Vagina (tissue), 2 donors: ENCODE measurements at regions not wholly inside any gene's neighbourhood (a gene's known extent, or its start where the extent isn't known, plus 50 kb on each side); places are given as distances from the start of the nearest gene placed in this dataset.

ENCODE experiments used
- POLR2A ChIP-seq, 2 donors: fragments of 450-650 bp; IDR thresholded peaks; one replicate each; pipeline ENCODE4 v1.6.1; 2017; ENCODE audit warnings: antibody characterized with exemption in 2 of 2, mild to moderate bottlenecking in 2 of 2, moderate library complexity in 2 of 2
- POLR2AphosphoS5 ChIP-seq, 2 donors: sonication (generic); formaldehyde crosslinking; IDR thresholded peaks; one replicate each; pipeline ENCODE4 v1.9.0; 2017; ENCODE audit warnings: antibody characterized with exemption in 2 of 2, mild to moderate bottlenecking in 2 of 2, low read depth in 1 of 2; ENCODE audit not compliant: insufficient read depth in 1 of 2
- TF ChIP-seq, protein P1 (sequence below), 3 experiments: fragments of 450-650 bp in 2 of 3; fragments of 200-600 bp in 1 of 3; sonication (generic) in 1 of 3; IDR thresholded peaks; one replicate each; pipeline ENCODE4 v1.5.1; 2017 to 2019; ENCODE audit warnings: antibody characterized with exemption in 3 of 3, mild to moderate bottlenecking in 2 of 3, moderate library complexity in 2 of 3

DNA sequence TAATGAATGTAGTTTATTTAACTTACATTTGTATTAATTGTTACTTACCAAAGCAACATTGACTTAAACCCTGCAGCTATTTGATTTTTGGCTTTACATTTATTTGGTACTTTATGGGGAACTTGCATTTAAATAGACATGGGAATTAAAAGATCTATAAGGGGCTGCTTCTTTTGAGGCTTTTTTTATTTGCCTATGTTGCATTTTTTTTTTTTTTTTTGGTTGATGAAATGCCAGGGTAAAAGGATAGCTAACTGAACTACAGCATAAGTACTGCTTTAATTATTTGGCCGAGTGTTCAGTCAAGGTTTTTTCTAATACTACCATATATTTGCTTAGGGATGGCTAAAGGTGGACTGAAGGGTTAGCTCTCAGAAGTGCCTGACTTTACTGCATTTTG is 62.5 kb upstream of the CDH4 start:
- no peak for TF ChIP-seq POLR2AphosphoS5 (IDR thresholded peaks at IDR 0.05; ENCODE audit: insufficient read depth in 1 of 2, low read depth in 1 of 2)
- no peak for TF ChIP-seq POLR2A (IDR thresholded peaks at IDR 0.05)
- TF ChIP-seq, protein P1, sequence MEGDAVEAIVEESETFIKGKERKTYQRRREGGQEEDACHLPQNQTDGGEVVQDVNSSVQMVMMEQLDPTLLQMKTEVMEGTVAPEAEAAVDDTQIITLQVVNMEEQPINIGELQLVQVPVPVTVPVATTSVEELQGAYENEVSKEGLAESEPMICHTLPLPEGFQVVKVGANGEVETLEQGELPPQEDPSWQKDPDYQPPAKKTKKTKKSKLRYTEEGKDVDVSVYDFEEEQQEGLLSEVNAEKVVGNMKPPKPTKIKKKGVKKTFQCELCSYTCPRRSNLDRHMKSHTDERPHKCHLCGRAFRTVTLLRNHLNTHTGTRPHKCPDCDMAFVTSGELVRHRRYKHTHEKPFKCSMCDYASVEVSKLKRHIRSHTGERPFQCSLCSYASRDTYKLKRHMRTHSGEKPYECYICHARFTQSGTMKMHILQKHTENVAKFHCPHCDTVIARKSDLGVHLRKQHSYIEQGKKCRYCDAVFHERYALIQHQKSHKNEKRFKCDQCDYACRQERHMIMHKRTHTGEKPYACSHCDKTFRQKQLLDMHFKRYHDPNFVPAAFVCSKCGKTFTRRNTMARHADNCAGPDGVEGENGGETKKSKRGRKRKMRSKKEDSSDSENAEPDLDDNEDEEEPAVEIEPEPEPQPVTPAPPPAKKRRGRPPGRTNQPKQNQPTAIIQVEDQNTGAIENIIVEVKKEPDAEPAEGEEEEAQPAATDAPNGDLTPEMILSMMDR (IDR thresholded peaks at IDR 0.05) = no peak
